ENCODE measurements at regions not wholly inside any gene's neighbourhood (a gene's known extent, or its start where the extent isn't known, plus 50 kb on each side); places are given as distances from the start of the nearest gene placed in this dataset.
"Not testable (repeated sequence)": the region's sequence is repeated elsewhere in the genome, so short reads cannot be mapped to it uniquely, and the experiment has no call there.

DNA sequence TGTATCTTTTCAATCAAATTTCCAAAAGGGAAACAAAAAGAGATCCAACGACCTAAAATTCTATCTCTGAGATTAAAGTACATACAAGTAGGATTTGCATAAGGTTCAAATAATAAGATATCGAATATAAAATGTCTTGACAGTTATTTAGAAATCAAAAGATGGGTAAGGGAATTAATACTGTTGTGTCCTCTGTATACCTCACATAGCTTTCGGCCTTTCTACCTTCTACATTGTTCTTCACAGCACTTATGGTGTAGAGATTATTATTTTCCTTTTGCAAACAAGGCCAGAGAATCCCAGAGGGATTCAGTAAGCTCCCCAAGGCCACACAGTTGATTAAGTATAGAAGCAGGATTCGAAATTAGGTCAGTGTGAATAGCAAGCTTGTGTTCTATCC lies 403.6 kb downstream of the SPRY2 start:
- TF ChIP-seq, protein P1, sequence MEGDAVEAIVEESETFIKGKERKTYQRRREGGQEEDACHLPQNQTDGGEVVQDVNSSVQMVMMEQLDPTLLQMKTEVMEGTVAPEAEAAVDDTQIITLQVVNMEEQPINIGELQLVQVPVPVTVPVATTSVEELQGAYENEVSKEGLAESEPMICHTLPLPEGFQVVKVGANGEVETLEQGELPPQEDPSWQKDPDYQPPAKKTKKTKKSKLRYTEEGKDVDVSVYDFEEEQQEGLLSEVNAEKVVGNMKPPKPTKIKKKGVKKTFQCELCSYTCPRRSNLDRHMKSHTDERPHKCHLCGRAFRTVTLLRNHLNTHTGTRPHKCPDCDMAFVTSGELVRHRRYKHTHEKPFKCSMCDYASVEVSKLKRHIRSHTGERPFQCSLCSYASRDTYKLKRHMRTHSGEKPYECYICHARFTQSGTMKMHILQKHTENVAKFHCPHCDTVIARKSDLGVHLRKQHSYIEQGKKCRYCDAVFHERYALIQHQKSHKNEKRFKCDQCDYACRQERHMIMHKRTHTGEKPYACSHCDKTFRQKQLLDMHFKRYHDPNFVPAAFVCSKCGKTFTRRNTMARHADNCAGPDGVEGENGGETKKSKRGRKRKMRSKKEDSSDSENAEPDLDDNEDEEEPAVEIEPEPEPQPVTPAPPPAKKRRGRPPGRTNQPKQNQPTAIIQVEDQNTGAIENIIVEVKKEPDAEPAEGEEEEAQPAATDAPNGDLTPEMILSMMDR (conservative IDR thresholded peaks at IDR 0.05): no peak
- TF ChIP-seq ZFX (IDR thresholded peaks at IDR 0.05): no peak
- H3K27ac ChIP-seq: no peak overlapping the region

GRCh38 chr13:79936368-79937136 lies 404.4 kb downstream of the SPRY2 start:
- TF ChIP-seq, protein P1 (conservative IDR thresholded peaks at IDR 0.05): no peak
- TF ChIP-seq ZFX (IDR thresholded peaks at IDR 0.05): no peak
- no peak overlapping the region for H3K27ac ChIP-seq

- TF ChIP-seq ZFX (IDR thresholded peaks at IDR 0.05): no peak
- TF ChIP-seq, protein P1 (conservative IDR thresholded peaks at IDR 0.05): no peak
- H3K27ac ChIP-seq: no peak overlapping the region
These were observed 405.8 kb downstream of the SPRY2 start for GRCh38 chr13:79935121-79935520.

GRCh38 chr13:79933389-79933788 lies 407.5 kb downstream of the SPRY2 start:
- TF ChIP-seq, protein P1 (conservative IDR thresholded peaks at IDR 0.05): no peak
- no peak for TF ChIP-seq ZFX (IDR thresholded peaks at IDR 0.05)
- H3K27ac ChIP-seq: no peak overlapping the region

DNA sequence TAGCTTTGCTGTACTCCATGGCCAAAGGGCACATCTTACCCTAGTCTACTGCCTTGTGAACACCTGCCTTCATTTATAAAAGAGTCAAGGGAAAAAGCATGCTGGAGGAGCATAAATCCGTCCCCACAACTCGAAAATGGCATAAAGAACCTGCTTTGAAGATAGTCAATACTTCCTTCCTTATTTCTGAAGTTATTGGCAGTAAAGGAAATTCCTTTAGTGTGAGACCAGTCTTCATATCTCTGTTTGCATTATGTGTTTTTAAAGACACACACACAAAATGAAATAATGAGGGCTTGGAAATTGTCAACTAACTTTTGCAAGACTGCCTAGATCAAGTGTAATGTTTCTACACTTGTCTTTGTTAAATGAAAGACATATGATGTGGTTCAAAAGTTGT lies 408.4 kb downstream of the SPRY2 start:
- no peak for TF ChIP-seq ZFX (IDR thresholded peaks at IDR 0.05)
- TF ChIP-seq, protein P1 (conservative IDR thresholded peaks at IDR 0.05): no peak
- H3K27ac ChIP-seq: no peak overlapping the region

GRCh38 chr13:79923973-79924556 lies 416.9 kb downstream of the SPRY2 start:
- H3K27ac ChIP-seq: not testable (repeated sequence)

DNA sequence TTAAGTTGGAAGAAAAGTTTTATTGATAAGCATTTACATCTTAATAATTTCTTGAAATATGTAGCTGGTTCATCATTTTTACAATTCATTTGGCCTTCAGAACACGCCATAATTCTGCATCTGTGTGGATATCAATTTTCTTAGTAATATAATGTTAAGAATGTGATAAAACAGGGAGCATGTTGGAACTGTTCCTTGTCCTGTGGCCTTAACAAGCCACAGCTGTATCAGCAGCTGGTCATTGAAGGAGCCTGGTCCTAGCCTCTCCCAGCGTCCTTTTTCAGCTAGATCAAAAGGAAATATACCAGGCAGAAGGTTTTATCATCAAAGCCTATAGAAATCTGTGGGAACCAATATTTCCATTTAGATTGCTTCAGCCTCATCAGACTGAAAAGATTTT lies 421.8 kb downstream of the SPRY2 start:
- no peak overlapping the region for H3K27ac ChIP-seq
- no peak for TF ChIP-seq ZFX (IDR thresholded peaks at IDR 0.05)
- TF ChIP-seq, protein P1 (conservative IDR thresholded peaks at IDR 0.05): no peak

DNA sequence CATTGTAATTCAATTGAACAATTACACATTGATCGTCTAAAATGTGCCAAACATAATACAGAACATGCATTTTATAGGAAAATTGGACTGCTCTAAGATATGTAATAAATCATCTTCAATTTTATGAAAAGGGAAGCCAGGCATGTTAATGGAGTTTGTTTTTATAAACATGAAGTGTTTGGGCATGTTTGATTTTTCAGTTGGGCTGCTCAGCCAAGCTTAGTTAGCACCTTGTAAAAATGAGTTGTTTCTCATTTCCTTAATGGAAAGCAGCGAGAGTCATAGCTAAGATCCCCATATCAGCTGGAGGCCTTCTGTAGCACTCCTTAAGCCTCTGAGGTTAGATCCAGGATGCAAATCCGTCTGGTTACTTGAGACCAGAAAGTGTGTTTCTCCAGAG lies 422.3 kb downstream of the SPRY2 start:
- TF ChIP-seq ZFX (IDR thresholded peaks at IDR 0.05): no peak
- TF ChIP-seq, protein P1 (conservative IDR thresholded peaks at IDR 0.05): no peak
- no peak overlapping the region for H3K27ac ChIP-seq
